ENCODE measurements at regions not wholly inside any gene's neighbourhood (a gene's known extent, or its start where the extent isn't known, plus 50 kb on each side); places are given as distances from the start of the nearest gene placed in this dataset.

- no peak for DNase-seq
Measured at GRCh38 chr5:18050345-18050744, 416.1 kb downstream of the TAF11L14 start.

GRCh38 chr5:18050776-18051175 is 416.5 kb downstream of the TAF11L14 start:
- DNase-seq, result no peak

GRCh38 chr5:18051953-18052352 is 417.7 kb downstream of the TAF11L14 start:
- DNase-seq, result no peak

- DNase-seq, result no peak
Measured at GRCh38 chr5:18052569-18052968, 418.3 kb downstream of the TAF11L14 start.

GRCh38 chr5:18057725-18058124 is 423.5 kb downstream of the TAF11L14 start:
- no peak for DNase-seq

- no peak for DNase-seq
Measured at GRCh38 chr5:18067615-18068014, 433.4 kb downstream of the TAF11L14 start.

GRCh38 chr5:18068826-18069225 is 434.6 kb downstream of the TAF11L14 start:
- no peak for DNase-seq

GRCh38 chr5:18069790-18070189 is 435.5 kb downstream of the TAF11L14 start:
- DNase-seq, result no peak

GRCh38 chr5:18072600-18072999 is 438.3 kb downstream of the TAF11L14 start:
- no peak for DNase-seq

- DNase-seq, result no peak
Measured at GRCh38 chr5:18074961-18075360, 440.7 kb downstream of the TAF11L14 start.

GRCh38 chr5:18078157-18078556 is 443.9 kb downstream of the TAF11L14 start:
- DNase-seq, result no peak

- DNase-seq, result no peak
Measured at GRCh38 chr5:18079831-18080230, 445.6 kb downstream of the TAF11L14 start.

GRCh38 chr5:18088020-18088579 is 453.8 kb downstream of the TAF11L14 start:
- DNase-seq, result no peak

GRCh38 chr5:18090177-18090576 is 455.9 kb downstream of the TAF11L14 start:
- DNase-seq, result no peak

GRCh38 chr5:18091142-18091541 is 456.9 kb downstream of the TAF11L14 start:
- DNase-seq, result no peak

GRCh38 chr5:18091758-18092157 is 457.5 kb downstream of the TAF11L14 start:
- no peak for DNase-seq

- DNase-seq, result peak; percentile 28
Measured at GRCh38 chr5:18095061-18095460, 460.8 kb downstream of the TAF11L14 start.

- DNase-seq, result no peak
Measured at GRCh38 chr5:18097817-18098216, 463.6 kb downstream of the TAF11L14 start.

GRCh38 chr5:18098691-18099090 is 464.4 kb downstream of the TAF11L14 start:
- DNase-seq, result no peak

- no peak for DNase-seq
Measured at GRCh38 chr5:18099261-18099660, 465.0 kb downstream of the TAF11L14 start.

- no peak for DNase-seq
Measured at GRCh38 chr5:18101532-18101931, 467.3 kb downstream of the TAF11L14 start.

GRCh38 chr5:18102733-18103132 is 468.5 kb downstream of the TAF11L14 start:
- DNase-seq, result no peak

GRCh38 chr5:18105449-18105848 is 471.2 kb downstream of the TAF11L14 start:
- DNase-seq, result no peak

GRCh38 chr5:18111906-18112465 is 477.7 kb downstream of the TAF11L14 start:
- DNase-seq, result no peak

GRCh38 chr5:18113721-18114120 is 479.5 kb downstream of the TAF11L14 start:
- peak; percentile 12 for DNase-seq
